Activated naive CD8-positive, alpha-beta T cell (primary cell): ENCODE measurements at regions not wholly inside any gene's neighbourhood (a gene's known extent, or its start where the extent isn't known, plus 50 kb on each side); places are given as distances from the start of the nearest gene placed in this dataset.
"Not testable (repeated sequence)": the region's sequence is repeated elsewhere in the genome, so short reads cannot be mapped to it uniquely, and the experiment has no call there.

Source experiments
- H3K27ac Mint-ChIP-seq: one replicate; pipeline ENCODE4 v1.8.0; 2021; ENCODE audit warnings: mixed read lengths
- H3K27me3 Mint-ChIP-seq: one replicate; pipeline ENCODE4 v1.8.0; 2021; ENCODE audit warnings: mixed read lengths
- H3K36me3 Mint-ChIP-seq: one replicate; pipeline ENCODE4 v1.8.0; 2021; ENCODE audit warnings: mixed read lengths
- H3K4me1 Mint-ChIP-seq: one replicate; pipeline ENCODE4 v1.8.0; 2021; ENCODE audit warnings: low read depth, mixed read lengths
- H3K4me3 Mint-ChIP-seq: one replicate; pipeline ENCODE4 v1.8.0; 2021; ENCODE audit warnings: mild to moderate bottlenecking, mixed read lengths
- H3K9me3 Mint-ChIP-seq: one replicate; pipeline ENCODE4 v1.8.0; 2021; ENCODE audit warnings: low read depth, mixed read lengths

- Mint-ChIP-seq H3K4me3 (no peak overlapping the region), H3K27me3 (peaks cover 1% of the 10 kb centered on the region), H3K36me3 (no peaks in the 10 kb centered on the region), H3K9me3 (no peaks in the 10 kb centered on the region), H3K4me1 (no peaks in the 10 kb centered on the region), H3K27ac (no peak overlapping the region)
These were observed 117.5 kb downstream of the NOG start for GRCh38 chr17:56710986-56711385.

GRCh38 chr17:56715613-56716357 is 117.9 kb downstream of the C17orf67 start:
- Mint-ChIP-seq H3K27ac (no peak overlapping the region), H3K4me3 (no peak overlapping the region), H3K36me3 (no peaks in the 10 kb centered on the region), H3K4me1 (no peaks in the 10 kb centered on the region), H3K27me3 (no peaks in the 10 kb centered on the region), H3K9me3 (no peaks in the 10 kb centered on the region)

- no peak overlapping the region for H3K27ac Mint-ChIP-seq
- no peaks in the 10 kb centered on the region for H3K9me3 Mint-ChIP-seq
- no peak overlapping the region for H3K4me3 Mint-ChIP-seq
- no peaks in the 10 kb centered on the region for H3K27me3 Mint-ChIP-seq
- no peaks in the 10 kb centered on the region for H3K36me3 Mint-ChIP-seq
- H3K4me1 Mint-ChIP-seq, result no peaks in the 10 kb centered on the region
These were observed 116.2 kb downstream of the C17orf67 start for GRCh38 chr17:56717471-56717870.

- Mint-ChIP-seq H3K4me3 (no peak overlapping the region), H3K4me1 (no peaks in the 10 kb centered on the region), H3K27me3 (no peaks in the 10 kb centered on the region), H3K27ac (no peak overlapping the region), H3K36me3 (no peaks in the 10 kb centered on the region), H3K9me3 (no peaks in the 10 kb centered on the region)
These were observed 115.2 kb downstream of the C17orf67 start for GRCh38 chr17:56718515-56718914.

- no peaks in the 10 kb centered on the region for H3K27me3 Mint-ChIP-seq
- no peaks in the 10 kb centered on the region for H3K36me3 Mint-ChIP-seq
- H3K4me3 Mint-ChIP-seq, result no peak overlapping the region
- H3K9me3 Mint-ChIP-seq, result no peaks in the 10 kb centered on the region
- H3K4me1 Mint-ChIP-seq, result no peaks in the 10 kb centered on the region
- no peak overlapping the region for H3K27ac Mint-ChIP-seq
These were observed 110.3 kb downstream of the C17orf67 start for GRCh38 chr17:56723421-56723820.

GRCh38 chr17:56724664-56725063 is 109.1 kb downstream of the C17orf67 start:
- Mint-ChIP-seq H3K4me1 (no peaks in the 10 kb centered on the region), H3K27ac (no peak overlapping the region), H3K4me3 (no peak overlapping the region), H3K27me3 (no peaks in the 10 kb centered on the region), H3K36me3 (no peaks in the 10 kb centered on the region), H3K9me3 (no peaks in the 10 kb centered on the region)

GRCh38 chr17:56725144-56725543 is 108.6 kb downstream of the C17orf67 start:
- Mint-ChIP-seq H3K27me3 (no peaks in the 10 kb centered on the region), H3K4me3 (no peak overlapping the region), H3K9me3 (no peaks in the 10 kb centered on the region), H3K27ac (no peak overlapping the region), H3K36me3 (no peaks in the 10 kb centered on the region), H3K4me1 (no peaks in the 10 kb centered on the region)

- H3K4me3 Mint-ChIP-seq, result no peak overlapping the region
- H3K27ac Mint-ChIP-seq, result no peak overlapping the region
- H3K4me1 Mint-ChIP-seq, result no peaks in the 10 kb centered on the region
- no peaks in the 10 kb centered on the region for H3K36me3 Mint-ChIP-seq
- no peaks in the 10 kb centered on the region for H3K9me3 Mint-ChIP-seq
- no peaks in the 10 kb centered on the region for H3K27me3 Mint-ChIP-seq
These were observed 105.7 kb downstream of the C17orf67 start for GRCh38 chr17:56727876-56728617.

GRCh38 chr17:56731096-56731495 is 102.6 kb downstream of the C17orf67 start:
- not testable (repeated sequence) for H3K27me3 Mint-ChIP-seq, H3K36me3 Mint-ChIP-seq, H3K9me3 Mint-ChIP-seq, H3K4me1 Mint-ChIP-seq, H3K27ac Mint-ChIP-seq, H3K4me3 Mint-ChIP-seq

- no peaks in the 10 kb centered on the region for H3K4me1 Mint-ChIP-seq
- no peaks in the 10 kb centered on the region for H3K27me3 Mint-ChIP-seq
- no peak overlapping the region for H3K27ac Mint-ChIP-seq
- no peaks in the 10 kb centered on the region for H3K9me3 Mint-ChIP-seq
- no peak overlapping the region for H3K4me3 Mint-ChIP-seq
- H3K36me3 Mint-ChIP-seq, result no peaks in the 10 kb centered on the region
These were observed 99.9 kb downstream of the C17orf67 start for GRCh38 chr17:56733833-56734232.

- no peaks in the 10 kb centered on the region for H3K36me3 Mint-ChIP-seq
- no peaks in the 10 kb centered on the region for H3K27me3 Mint-ChIP-seq
- no peaks in the 10 kb centered on the region for H3K9me3 Mint-ChIP-seq
- H3K4me3 Mint-ChIP-seq, result no peak overlapping the region
- H3K4me1 Mint-ChIP-seq, result no peaks in the 10 kb centered on the region
- H3K27ac Mint-ChIP-seq, result no peak overlapping the region
These were observed 97.9 kb downstream of the C17orf67 start for GRCh38 chr17:56735842-56736241.

- no peaks in the 10 kb centered on the region for H3K4me1 Mint-ChIP-seq
- H3K27ac Mint-ChIP-seq, result no peak overlapping the region
- no peaks in the 10 kb centered on the region for H3K27me3 Mint-ChIP-seq
- no peak overlapping the region for H3K4me3 Mint-ChIP-seq
- no peaks in the 10 kb centered on the region for H3K9me3 Mint-ChIP-seq
- H3K36me3 Mint-ChIP-seq, result no peaks in the 10 kb centered on the region
These were observed 96.1 kb downstream of the C17orf67 start for GRCh38 chr17:56737421-56738161.

- no peak overlapping the region for H3K4me3 Mint-ChIP-seq
- H3K27ac Mint-ChIP-seq, result no peak overlapping the region
- H3K36me3 Mint-ChIP-seq, result no peaks in the 10 kb centered on the region
- H3K4me1 Mint-ChIP-seq, result no peaks in the 10 kb centered on the region
- H3K9me3 Mint-ChIP-seq, result no peaks in the 10 kb centered on the region
- no peaks in the 10 kb centered on the region for H3K27me3 Mint-ChIP-seq
These were observed 94.3 kb downstream of the C17orf67 start for GRCh38 chr17:56739376-56739775.

GRCh38 chr17:56739776-56740175 is 93.9 kb downstream of the C17orf67 start:
- Mint-ChIP-seq H3K27ac (no peak overlapping the region), H3K36me3 (no peaks in the 10 kb centered on the region), H3K4me3 (no peak overlapping the region), H3K4me1 (no peaks in the 10 kb centered on the region), H3K9me3 (no peaks in the 10 kb centered on the region), H3K27me3 (no peaks in the 10 kb centered on the region)

- Mint-ChIP-seq H3K36me3 (no peaks in the 10 kb centered on the region), H3K27me3 (no peaks in the 10 kb centered on the region), H3K9me3 (no peaks in the 10 kb centered on the region), H3K4me1 (no peaks in the 10 kb centered on the region), H3K27ac (no peak overlapping the region), H3K4me3 (no peak overlapping the region)
These were observed 93.2 kb downstream of the C17orf67 start for GRCh38 chr17:56740481-56740880.
